T-helper 9 cell (primary cell): ENCODE measurements at regions not wholly inside any gene's neighbourhood (a gene's known extent, or its start where the extent isn't known, plus 50 kb on each side); places are given as distances from the start of the nearest gene placed in this dataset.
"Not testable (repeated sequence)": the region's sequence is repeated elsewhere in the genome, so short reads cannot be mapped to it uniquely, and the experiment has no call there.

Source experiments
- DNase-seq: peaks from one replicate; pipeline ENCODE4 v3.0.0-alpha.2; 2020

GRCh38 chr1:22336696-22337545, 114.7 kb upstream of the ZBTB40 start:
- DNase-seq = not testable (repeated sequence)

GRCh38 chr1:22338071-22338765, 113.4 kb upstream of the ZBTB40 start:
- DNase-seq = no peak

- DNase-seq = no peak
These were observed 112.4 kb upstream of the ZBTB40 start for GRCh38 chr1:22339237-22339636.

GRCh38 chr1:22340066-22340465, 111.6 kb upstream of the ZBTB40 start:
- DNase-seq = no peak

GRCh38 chr1:22340873-22341272, 110.8 kb upstream of the ZBTB40 start:
- no peak for DNase-seq

- DNase-seq = no peak
These were observed 109.7 kb upstream of the ZBTB40 start for GRCh38 chr1:22341791-22342605.

GRCh38 chr1:22342734-22343191, 108.9 kb upstream of the ZBTB40 start:
- DNase-seq = no peak

- no peak for DNase-seq
These were observed 108.0 kb upstream of the ZBTB40 start for GRCh38 chr1:22343456-22344328.

- no peak for DNase-seq
These were observed 107.4 kb upstream of the ZBTB40 start for GRCh38 chr1:22344329-22344630.

GRCh38 chr1:22344851-22345560, 106.6 kb upstream of the ZBTB40 start:
- no peak for DNase-seq

- no peak for DNase-seq
These were observed 103.5 kb upstream of the ZBTB40 start for GRCh38 chr1:22347854-22348760.

GRCh38 chr1:22349362-22350043, 102.1 kb upstream of the ZBTB40 start:
- no peak for DNase-seq

GRCh38 chr1:22350171-22350923, 101.3 kb upstream of the ZBTB40 start:
- no peak for DNase-seq

- no peak for DNase-seq
These were observed 100.5 kb upstream of the ZBTB40 start for GRCh38 chr1:22350924-22351767.

GRCh38 chr1:22351768-22352080, 99.9 kb upstream of the ZBTB40 start:
- no peak for DNase-seq

GRCh38 chr1:22352355-22352754, 99.3 kb upstream of the ZBTB40 start:
- DNase-seq = no peak

- no peak for DNase-seq
These were observed 98.8 kb upstream of the ZBTB40 start for GRCh38 chr1:22352896-22353295.

- DNase-seq = no peak
These were observed 92.2 kb upstream of the ZBTB40 start for GRCh38 chr1:22359427-22359826.
